Stimulated activated effector memory CD8-positive, alpha-beta T cell treated with anti-CD3 and anti-CD28 coated beads, Interleukin-12 subunit alpha, Interleukin-12 subunit beta, amount 100 ng/mL, for 72 hours (primary cell): ENCODE measurements at regions not wholly inside any gene's neighbourhood (a gene's known extent, or its start where the extent isn't known, plus 50 kb on each side); places are given as distances from the start of the nearest gene placed in this dataset.
"Not testable (repeated sequence)": the region's sequence is repeated elsewhere in the genome, so short reads cannot be mapped to it uniquely, and the experiment has no call there.

Experiments used
- ATAC-seq: fragments of 150-1000 bp; cut with Tn5 transposase; 2 replicates; pipeline ENCODE4 v1.10.0; 2021
- DNase-seq, 2 donors: peaks; one replicate each; pipeline ENCODE4 v3.0.0; 2021 to 2022; ENCODE audit warnings: low spot score in 2 of 2
- H3K27ac Mint-ChIP-seq: one replicate; pipeline ENCODE4 v1.8.0; 2022; ENCODE audit warnings: mild to moderate bottlenecking, mixed read lengths
- H3K36me3 Mint-ChIP-seq: one replicate; pipeline ENCODE4 v1.8.0; 2022; ENCODE audit warnings: mild to moderate bottlenecking, mixed read lengths
- H3K4me1 Mint-ChIP-seq: one replicate; pipeline ENCODE4 v1.8.0; 2022; ENCODE audit warnings: mixed read lengths
- H3K4me3 Mint-ChIP-seq: one replicate; pipeline ENCODE4 v1.8.0; 2022; ENCODE audit warnings: mild to moderate bottlenecking, mixed read lengths
- H3K9me3 Mint-ChIP-seq: one replicate; pipeline ENCODE4 v1.8.0; 2022; ENCODE audit warnings: mixed read lengths

DNA sequence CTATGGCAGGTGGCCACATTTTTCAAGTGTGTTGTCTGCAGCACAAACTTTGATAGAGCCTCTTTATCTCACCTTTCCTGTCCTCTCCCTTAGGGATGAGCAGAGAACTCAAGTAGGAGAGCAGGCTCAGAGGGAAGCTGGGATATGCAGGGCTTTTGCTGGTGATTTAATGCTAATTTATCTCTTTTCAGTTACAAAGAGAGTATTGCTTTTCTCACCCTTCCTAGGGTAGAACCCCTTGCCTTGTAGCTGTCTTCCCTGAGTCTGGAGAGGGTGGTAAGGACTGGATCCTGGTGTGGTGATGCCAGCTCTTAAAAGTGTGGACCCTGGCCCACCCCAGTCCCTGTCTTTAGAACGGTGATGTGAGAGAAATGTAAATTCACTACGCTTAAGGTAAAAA, 1061.4 kb downstream of the TYW1 start:
- no peak for DNase-seq
- no peak for ATAC-seq
- Mint-ChIP-seq H3K36me3 (no peaks in the 10 kb centered on the region), H3K4me3 (no peak overlapping the region), H3K9me3 (peaks cover 6% of the 10 kb centered on the region), H3K27ac (no peak overlapping the region), H3K4me1 (no peaks in the 10 kb centered on the region)

GRCh38 chr7:68063171-68063570, 1066.5 kb downstream of the TYW1 start:
- H3K4me1 Mint-ChIP-seq: no peaks in the 10 kb centered on the region
- no peak overlapping the region for H3K4me3 Mint-ChIP-seq
- no peaks in the 10 kb centered on the region for H3K36me3 Mint-ChIP-seq
- H3K9me3 Mint-ChIP-seq: peaks cover 11% of the 10 kb centered on the region
- ATAC-seq: no peak
- DNase-seq: no peak
- no peak overlapping the region for H3K27ac Mint-ChIP-seq

DNA sequence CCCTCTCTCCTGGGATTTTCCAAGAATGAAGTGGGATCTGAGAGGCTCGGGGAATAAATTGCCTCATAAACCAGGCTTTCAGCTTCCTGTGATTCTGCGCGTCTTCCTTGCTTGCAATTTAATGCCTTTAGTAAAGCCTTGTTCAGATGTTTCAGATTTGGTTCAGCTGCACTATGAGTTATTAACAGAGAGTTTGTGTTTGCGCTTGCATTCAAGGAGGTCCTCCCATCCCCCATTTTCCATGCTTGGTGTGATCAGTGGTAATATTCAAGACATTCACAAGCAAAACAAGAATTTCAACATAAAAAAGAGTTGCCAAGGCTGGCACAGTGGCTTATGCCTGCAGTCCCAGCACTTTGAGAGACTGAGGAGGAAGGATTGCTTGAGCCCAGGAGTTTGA, 1068.9 kb downstream of the TYW1 start:
- no peaks in the 10 kb centered on the region for H3K36me3 Mint-ChIP-seq
- peaks cover 9% of the 10 kb centered on the region for H3K9me3 Mint-ChIP-seq
- no peak overlapping the region for H3K4me3 Mint-ChIP-seq
- H3K27ac Mint-ChIP-seq: no peak overlapping the region
- ATAC-seq: no peak
- no peaks in the 10 kb centered on the region for H3K4me1 Mint-ChIP-seq
- no peak for DNase-seq

DNA sequence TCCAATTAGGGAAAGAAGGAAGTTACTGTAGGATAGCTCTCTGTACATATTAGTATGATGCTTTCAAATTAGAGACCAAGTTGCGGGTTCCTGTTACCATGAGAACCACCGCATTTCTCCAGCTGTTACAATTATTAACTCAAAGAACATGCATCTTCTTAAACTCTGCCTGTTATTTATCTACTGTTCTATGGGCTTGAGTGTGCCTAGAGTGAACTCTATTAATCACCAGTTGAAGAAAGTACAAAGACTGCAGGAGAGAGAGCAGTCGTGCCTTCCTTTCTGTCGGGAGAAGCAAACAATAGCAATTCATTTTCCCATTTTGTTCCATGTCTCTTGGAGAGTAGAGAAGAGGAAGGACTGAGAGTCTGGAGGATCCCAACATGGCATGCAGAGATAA, 1071.2 kb downstream of the TYW1 start:
- DNase-seq (no peak), ATAC-seq (no peak)
- Mint-ChIP-seq H3K4me1 (no peaks in the 10 kb centered on the region), H3K9me3 (peaks cover 8% of the 10 kb centered on the region), H3K36me3 (no peaks in the 10 kb centered on the region), H3K4me3 (no peak overlapping the region), H3K27ac (no peak overlapping the region)

DNA sequence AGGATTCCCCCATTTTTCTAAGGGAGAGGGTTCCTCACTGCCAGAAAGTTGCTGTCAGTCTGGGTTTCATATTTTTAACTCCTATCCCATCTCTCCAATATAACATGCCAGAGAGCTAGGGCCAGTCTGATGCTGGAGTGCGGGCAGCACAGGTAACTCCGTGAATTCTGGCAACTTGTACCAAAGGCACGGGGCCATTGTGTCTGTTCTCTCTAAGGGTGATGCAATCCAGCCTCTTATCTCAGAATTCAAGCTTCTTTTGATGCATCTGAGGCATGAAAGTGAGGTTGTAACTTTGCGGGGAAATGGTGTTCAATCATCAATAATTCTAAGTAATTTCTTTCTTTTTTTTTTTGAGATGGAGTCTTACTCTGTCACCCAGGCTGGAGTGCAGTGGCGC, 1074.4 kb downstream of the TYW1 start:
- no peak overlapping the region for H3K27ac Mint-ChIP-seq
- no peak for DNase-seq
- H3K4me3 Mint-ChIP-seq: no peak overlapping the region
- H3K36me3 Mint-ChIP-seq: no peaks in the 10 kb centered on the region
- no peak for ATAC-seq
- H3K4me1 Mint-ChIP-seq: no peaks in the 10 kb centered on the region
- H3K9me3 Mint-ChIP-seq: peaks cover 9% of the 10 kb centered on the region

GRCh38 chr7:68073701-68074100, 1077.1 kb downstream of the TYW1 start:
- no peak for ATAC-seq
- no peaks in the 10 kb centered on the region for H3K4me1 Mint-ChIP-seq
- no peaks in the 10 kb centered on the region for H3K36me3 Mint-ChIP-seq
- H3K9me3 Mint-ChIP-seq: peaks cover 8% of the 10 kb centered on the region
- H3K4me3 Mint-ChIP-seq: no peak overlapping the region
- no peak for DNase-seq
- no peak overlapping the region for H3K27ac Mint-ChIP-seq

- ATAC-seq: no peak
- no peaks in the 10 kb centered on the region for H3K36me3 Mint-ChIP-seq
- no peak overlapping the region for H3K4me3 Mint-ChIP-seq
- no peak overlapping the region for H3K27ac Mint-ChIP-seq
- no peaks in the 10 kb centered on the region for H3K4me1 Mint-ChIP-seq
- DNase-seq: no peak
- H3K9me3 Mint-ChIP-seq: peaks cover 12% of the 10 kb centered on the region
These were observed 1077.6 kb downstream of the TYW1 start for GRCh38 chr7:68074242-68074641.

GRCh38 chr7:68078157-68078710, 1081.6 kb downstream of the TYW1 start:
- H3K36me3 Mint-ChIP-seq: no peaks in the 10 kb centered on the region
- no peak overlapping the region for H3K27ac Mint-ChIP-seq
- no peak overlapping the region for H3K4me3 Mint-ChIP-seq
- H3K9me3 Mint-ChIP-seq: peaks cover 15% of the 10 kb centered on the region
- H3K4me1 Mint-ChIP-seq: no peaks in the 10 kb centered on the region
- ATAC-seq (no peak), DNase-seq (no peak)

DNA sequence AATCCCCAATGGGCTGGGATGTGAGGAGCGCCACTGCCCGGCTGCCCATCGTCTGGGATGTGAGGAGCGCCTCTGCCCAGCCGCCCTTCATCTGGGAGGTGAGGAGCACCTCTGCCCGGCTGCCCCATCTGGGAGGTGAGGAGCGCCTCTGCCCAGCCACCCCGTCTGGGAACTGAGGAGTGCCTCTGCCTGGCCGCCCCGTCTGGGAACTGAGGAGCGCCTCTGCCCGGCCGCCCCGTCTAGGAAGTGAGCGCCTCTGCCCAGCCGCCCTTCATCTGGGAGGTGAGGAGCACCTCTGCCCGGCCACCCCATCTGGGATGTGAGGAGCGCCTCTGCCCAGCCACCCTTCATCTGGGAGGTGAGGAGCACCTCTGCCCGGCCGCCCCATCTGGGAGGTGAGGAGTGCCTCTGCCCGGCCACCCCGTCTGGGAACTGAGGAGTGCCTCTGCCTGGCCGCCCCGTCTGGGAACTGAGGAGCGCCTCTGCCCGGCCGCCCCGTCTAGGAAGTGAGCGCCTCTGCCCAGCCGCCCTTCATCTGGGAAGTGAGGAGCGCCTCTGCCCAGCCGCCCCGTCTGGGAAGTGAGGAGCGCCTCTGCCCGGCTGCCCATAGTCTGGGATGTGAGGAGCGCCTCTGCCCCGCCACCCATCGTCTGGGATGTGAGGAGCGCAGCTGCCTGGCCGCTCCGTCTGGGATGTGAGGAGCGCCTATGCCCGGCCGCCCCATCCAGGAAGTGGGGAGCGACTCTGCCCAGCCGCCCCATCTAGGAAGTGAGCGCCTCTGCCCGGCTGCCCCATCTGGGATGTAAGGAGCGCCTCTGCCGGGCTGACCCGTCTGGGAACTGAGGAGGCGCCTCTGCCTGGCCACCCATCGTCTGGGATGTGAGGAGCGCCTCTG, 1085.7 kb downstream of the TYW1 start:
- H3K4me1 Mint-ChIP-seq, DNase-seq, ATAC-seq, H3K36me3 Mint-ChIP-seq, H3K27ac Mint-ChIP-seq, H3K4me3 Mint-ChIP-seq: not testable (repeated sequence)
- H3K9me3 Mint-ChIP-seq: peaks cover 20% of the 10 kb centered on the region

GRCh38 chr7:68082961-68083657, 1086.5 kb downstream of the TYW1 start:
- ATAC-seq, H3K27ac Mint-ChIP-seq, DNase-seq, H3K4me1 Mint-ChIP-seq, H3K4me3 Mint-ChIP-seq, H3K36me3 Mint-ChIP-seq: not testable (repeated sequence)
- peaks cover 20% of the 10 kb centered on the region for H3K9me3 Mint-ChIP-seq

DNA sequence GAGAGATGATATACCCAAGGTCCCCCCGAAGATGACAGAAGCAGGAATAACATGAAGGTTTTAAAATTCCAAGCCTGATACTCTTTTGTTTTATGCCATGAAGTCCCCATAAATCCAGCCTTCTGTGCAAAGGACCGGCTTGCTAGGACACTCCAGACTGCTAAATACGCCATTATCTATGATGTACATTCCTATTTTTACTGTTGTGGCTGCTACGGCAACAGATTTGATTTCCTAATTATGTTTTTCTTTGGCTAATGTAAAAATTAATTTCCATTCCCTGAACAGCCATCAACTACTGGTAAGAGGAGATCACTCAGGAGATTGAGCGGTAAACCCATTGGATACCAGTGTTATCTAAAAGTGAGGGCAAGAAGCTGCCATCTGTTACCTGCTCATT, 1090.8 kb downstream of the TYW1 start:
- DNase-seq (no peak), ATAC-seq (no peak)
- H3K4me1 Mint-ChIP-seq: no peaks in the 10 kb centered on the region

DNA sequence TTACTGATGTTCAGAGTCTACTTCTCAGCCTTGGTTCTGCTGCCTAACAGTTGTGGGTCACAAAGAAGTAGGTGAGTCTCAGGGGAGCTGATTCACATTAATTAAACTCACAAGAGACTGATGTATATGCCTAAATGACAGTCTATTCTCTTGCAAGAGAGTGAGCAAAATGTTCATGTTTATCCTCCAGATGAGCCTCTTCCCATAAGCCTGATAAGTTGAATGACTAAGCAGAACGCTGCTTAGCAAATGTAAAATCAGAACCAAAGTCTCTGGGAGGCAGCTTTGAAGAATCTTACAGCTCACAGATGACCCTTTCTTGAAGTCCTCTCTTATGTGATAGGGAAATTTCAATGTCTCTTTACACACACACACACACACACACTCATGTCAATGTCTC, 1092.2 kb downstream of the TYW1 start:
- ATAC-seq (no peak), DNase-seq (no peak)
- peaks cover 8% of the 10 kb centered on the region for H3K9me3 Mint-ChIP-seq
- no peaks in the 10 kb centered on the region for H3K36me3 Mint-ChIP-seq
- no peaks in the 10 kb centered on the region for H3K4me1 Mint-ChIP-seq
- no peak overlapping the region for H3K27ac Mint-ChIP-seq
- no peak overlapping the region for H3K4me3 Mint-ChIP-seq

More for the DNA sequence above, 1090.8 kb downstream of the TYW1 start:
- Mint-ChIP-seq H3K4me3 (no peak overlapping the region), H3K36me3 (no peaks in the 10 kb centered on the region), H3K27ac (no peak overlapping the region), H3K9me3 (peaks cover 8% of the 10 kb centered on the region)

DNA sequence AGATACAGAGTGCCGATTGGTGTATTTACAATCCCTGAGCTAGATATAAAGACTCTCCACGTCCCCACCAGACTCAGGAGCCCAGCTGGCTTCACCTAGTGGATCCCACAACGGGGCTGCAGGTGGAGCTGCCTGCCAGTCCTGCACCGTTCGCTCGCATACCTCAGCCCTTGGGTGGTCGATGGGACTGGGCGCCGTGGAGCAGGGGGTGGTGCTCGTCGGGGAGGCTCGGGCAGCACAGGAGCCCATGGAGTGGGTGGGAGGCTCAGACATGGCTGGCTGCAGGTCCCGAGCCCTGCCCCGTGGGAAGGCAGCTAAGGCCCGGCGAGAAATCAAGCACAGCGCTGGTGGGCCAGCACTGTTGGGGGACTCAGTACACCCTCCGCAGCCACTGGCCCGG, 1093.6 kb downstream of the TYW1 start:
- not testable (repeated sequence) for H3K4me3 Mint-ChIP-seq, H3K4me1 Mint-ChIP-seq, DNase-seq, H3K9me3 Mint-ChIP-seq, H3K27ac Mint-ChIP-seq, ATAC-seq, H3K36me3 Mint-ChIP-seq

DNA sequence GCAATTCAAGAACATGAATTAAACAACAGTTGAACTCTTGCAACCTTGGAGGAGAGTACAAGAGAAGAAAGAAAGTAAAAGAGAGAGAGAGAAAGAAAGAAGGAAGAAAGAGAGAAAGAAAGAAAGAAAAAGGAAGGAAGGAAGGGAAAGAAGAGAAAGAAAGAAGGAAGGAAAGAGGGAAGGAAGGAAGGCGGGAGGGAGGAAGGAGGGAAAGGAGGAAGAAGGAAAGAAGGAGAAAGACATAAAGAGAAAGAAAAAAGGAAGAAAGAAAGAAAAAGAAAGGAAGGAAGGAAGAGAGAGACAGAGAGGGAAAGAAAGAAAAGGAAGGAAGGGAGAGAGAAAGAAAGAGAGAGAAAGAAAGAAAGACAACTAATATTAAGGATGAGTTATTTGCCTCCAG, 1106.7 kb downstream of the TYW1 start:
- H3K9me3 Mint-ChIP-seq: peaks cover 7% of the 10 kb centered on the region
- no peak overlapping the region for H3K4me3 Mint-ChIP-seq
- no peak for DNase-seq
- ATAC-seq: no peak
- no peaks in the 10 kb centered on the region for H3K36me3 Mint-ChIP-seq
- H3K4me1 Mint-ChIP-seq: no peaks in the 10 kb centered on the region
- no peak overlapping the region for H3K27ac Mint-ChIP-seq

DNA sequence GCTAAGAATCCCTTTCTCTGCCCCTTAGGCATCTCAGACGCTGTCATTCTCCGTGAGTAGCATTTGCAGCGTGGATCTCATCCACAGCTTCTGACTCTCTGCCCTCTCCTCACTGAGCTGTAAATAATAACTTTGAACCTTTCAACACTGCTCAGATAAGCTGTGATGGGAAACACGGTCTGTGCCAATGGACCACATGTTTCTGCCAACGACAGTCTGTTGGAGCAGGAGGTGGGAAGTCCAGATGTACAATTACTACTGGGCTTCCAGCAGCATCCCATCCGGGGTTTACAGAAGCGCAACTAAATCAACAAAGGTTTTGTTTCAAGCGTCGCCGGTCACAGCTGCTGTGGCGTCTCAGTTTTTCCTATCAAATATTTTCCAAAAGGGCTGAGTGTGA, 1110.6 kb downstream of the TYW1 start:
- ATAC-seq: no peak
- H3K4me3 Mint-ChIP-seq: no peak overlapping the region
- no peak for DNase-seq
- no peaks in the 10 kb centered on the region for H3K4me1 Mint-ChIP-seq
- H3K9me3 Mint-ChIP-seq: peaks cover 6% of the 10 kb centered on the region
- H3K36me3 Mint-ChIP-seq: no peaks in the 10 kb centered on the region
- no peak overlapping the region for H3K27ac Mint-ChIP-seq

DNA sequence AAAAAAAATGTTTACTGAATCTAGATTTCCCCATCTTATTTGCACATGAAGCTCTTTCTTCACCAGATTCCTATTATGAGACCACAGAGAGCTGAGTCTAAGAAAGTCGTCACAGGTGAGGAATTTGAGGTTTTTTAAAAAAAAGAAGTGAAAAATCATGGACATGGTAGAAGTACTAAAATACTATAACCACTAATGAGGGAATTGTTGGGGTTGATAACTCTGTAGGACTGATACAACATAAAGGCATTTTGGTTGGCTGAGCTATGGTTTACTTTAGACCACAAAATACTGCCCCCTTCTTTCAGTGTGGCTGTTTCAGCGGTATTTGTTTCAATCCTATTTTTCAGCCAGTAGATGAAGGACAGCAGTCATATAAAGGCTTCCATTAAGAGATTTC, 1111.3 kb downstream of the TYW1 start:
- no peaks in the 10 kb centered on the region for H3K36me3 Mint-ChIP-seq
- ATAC-seq (no peak), DNase-seq (no peak)
- peaks cover 9% of the 10 kb centered on the region for H3K9me3 Mint-ChIP-seq
- no peaks in the 10 kb centered on the region for H3K4me1 Mint-ChIP-seq
- H3K4me3 Mint-ChIP-seq: no peak overlapping the region
- no peak overlapping the region for H3K27ac Mint-ChIP-seq
